ENCODE measurements at regions not wholly inside any gene's neighbourhood (a gene's known extent, or its start where the extent isn't known, plus 50 kb on each side); places are given as distances from the start of the nearest gene placed in this dataset.
"Not testable (repeated sequence)": the region's sequence is repeated elsewhere in the genome, so short reads cannot be mapped to it uniquely, and the experiment has no call there.

- TF ChIP-seq CTCF, POLR2AphosphoS5, POLR2A, EP300 (IDR thresholded peaks at IDR 0.05): not testable (repeated sequence)
Measured at GRCh38 chr21:9695759-9696158, 825.6 kb upstream of the TPTE start.

Data from stomach (tissue), 4 donors.